ENCODE measurements at regions not wholly inside any gene's neighbourhood (a gene's known extent, or its start where the extent isn't known, plus 50 kb on each side); places are given as distances from the start of the nearest gene placed in this dataset.

GRCh38 chr3:168383573-168383972 lies 287.8 kb upstream of the GOLIM4 start:
- TF ChIP-seq CTCF (IDR thresholded peaks at IDR 0.05) (no peak), CREM (CRISPR knock-in tag; IDR thresholded peaks at IDR 0.05) (no peak), TEAD4 (CRISPR knock-in tag; IDR thresholded peaks at IDR 0.05) (no peak), RELA (CRISPR knock-in tag; IDR thresholded peaks at IDR 0.05; ENCODE audit: borderline replicate concordance) (no peak), IRF2 (CRISPR knock-in tag; IDR thresholded peaks at IDR 0.05; ENCODE audit: borderline replicate concordance, low read depth) (no peak), ZNF232 (CRISPR knock-in tag; IDR thresholded peaks at IDR 0.05) (no peak), ZNF281 (CRISPR knock-in tag; IDR thresholded peaks at IDR 0.05) (no peak), ZBTB43 (CRISPR knock-in tag; IDR thresholded peaks at IDR 0.05) (no peak), USF2 (CRISPR knock-in tag; IDR thresholded peaks at IDR 0.05) (no peak), PRDM15 (CRISPR knock-in tag; IDR thresholded peaks at IDR 0.05) (no peak), NR1H2 (CRISPR knock-in tag; IDR thresholded peaks at IDR 0.05) (no peak), IRF1 (CRISPR knock-in tag; IDR thresholded peaks at IDR 0.05) (no peak)
